Activated CD4-positive, alpha-beta T cell treated with anti-CD3 and anti-CD28 coated beads, Interleukin-2, Interleukin-6, amounts not matched to agents 100 ng/mL and 50 ng/mL, durations not matched to agents 16 hours and 8 hours (primary cell): ENCODE measurements at regions not wholly inside any gene's neighbourhood (a gene's known extent, or its start where the extent isn't known, plus 50 kb on each side); places are given as distances from the start of the nearest gene placed in this dataset.
A peak's percentile ranks its signal among the peaks of the same experiment; 100 is the strongest.
"Not testable (repeated sequence)": the region's sequence is repeated elsewhere in the genome, so short reads cannot be mapped to it uniquely, and the experiment has no call there.

Experiments used
- DNase-seq: peaks from one replicate; pipeline ENCODE4 v3.0.0-alpha.2; 2020

DNA sequence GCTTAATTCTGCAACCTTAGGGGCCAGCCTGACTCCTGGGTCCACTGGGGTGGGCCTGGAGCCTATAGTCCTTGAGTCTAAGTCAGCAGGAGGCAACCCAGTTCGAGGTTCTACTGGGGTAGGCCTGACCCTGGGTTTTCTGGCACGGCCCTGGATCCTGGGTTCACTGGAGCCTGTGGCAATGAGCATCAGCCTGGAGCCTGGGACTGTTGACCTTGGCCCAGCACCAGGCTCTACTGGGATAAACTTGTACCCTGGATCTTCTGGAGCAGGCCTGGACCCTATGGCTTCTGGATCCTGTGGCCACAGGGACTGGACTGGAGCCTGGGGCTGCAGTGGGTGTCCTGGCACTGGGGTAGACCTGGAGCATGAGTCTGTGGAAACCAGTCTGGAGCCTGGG lies 874.3 kb upstream of the INTU start:
- DNase-seq = no peak

DNA sequence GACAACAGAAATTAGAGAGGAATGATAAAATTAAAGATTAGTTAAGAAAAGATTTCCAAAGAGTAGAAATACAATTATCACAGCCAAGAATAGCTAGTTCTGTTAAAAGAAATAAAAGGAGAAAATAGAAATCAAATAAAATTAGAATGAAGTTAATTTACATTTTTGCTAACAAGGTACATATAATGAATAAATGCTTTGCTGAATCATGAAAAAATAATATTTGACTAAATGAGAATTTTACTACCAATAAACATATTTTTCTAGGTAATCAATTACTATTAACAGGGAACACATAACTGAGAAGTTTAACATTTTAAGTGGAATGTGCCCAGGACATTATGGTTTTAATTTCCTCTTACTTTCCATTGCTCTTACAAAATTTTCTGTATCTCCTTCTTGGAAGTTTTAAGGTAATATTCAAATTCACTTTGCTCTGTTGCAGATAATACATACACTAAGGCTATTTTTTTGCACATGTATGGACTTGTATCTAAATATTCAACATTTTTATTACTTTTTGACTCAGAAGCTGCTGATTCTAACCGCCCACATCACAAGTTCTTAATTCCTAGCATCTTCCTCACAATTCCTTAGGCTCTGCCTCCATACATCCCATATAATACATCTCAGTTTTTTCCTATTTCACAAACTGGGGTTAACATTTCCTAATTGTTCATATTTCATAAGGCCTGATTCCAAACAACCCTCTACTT lies 870.7 kb upstream of the INTU start:
- DNase-seq = no peak

DNA sequence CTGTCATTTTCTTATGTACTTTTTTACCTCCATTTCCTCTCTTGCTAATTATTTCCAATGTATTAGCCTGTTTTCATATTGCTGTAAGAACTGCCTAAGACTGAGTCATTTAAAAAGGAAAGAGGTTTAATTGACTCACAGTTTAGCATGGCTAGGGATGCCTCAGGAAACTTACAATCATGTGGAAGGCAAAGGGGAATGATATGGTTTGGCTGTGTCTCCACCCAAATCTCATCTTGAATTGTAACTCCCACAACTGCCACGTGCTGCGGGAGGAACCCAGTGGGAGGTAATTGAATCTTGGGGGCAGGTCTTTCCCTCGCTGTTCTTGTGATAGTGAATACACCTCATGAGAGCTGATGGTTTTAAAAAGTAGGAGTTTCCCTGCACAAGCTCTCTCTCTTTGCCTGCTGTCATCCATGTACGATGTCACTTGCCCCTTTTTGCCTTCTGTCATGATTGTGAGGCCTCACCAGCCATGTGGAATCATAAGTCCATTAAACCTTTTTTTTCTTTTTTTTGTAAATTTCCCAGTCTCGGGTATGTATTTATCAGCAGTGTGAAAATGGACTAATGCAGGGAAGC lies 870.0 kb upstream of the INTU start:
- no peak for DNase-seq

DNA sequence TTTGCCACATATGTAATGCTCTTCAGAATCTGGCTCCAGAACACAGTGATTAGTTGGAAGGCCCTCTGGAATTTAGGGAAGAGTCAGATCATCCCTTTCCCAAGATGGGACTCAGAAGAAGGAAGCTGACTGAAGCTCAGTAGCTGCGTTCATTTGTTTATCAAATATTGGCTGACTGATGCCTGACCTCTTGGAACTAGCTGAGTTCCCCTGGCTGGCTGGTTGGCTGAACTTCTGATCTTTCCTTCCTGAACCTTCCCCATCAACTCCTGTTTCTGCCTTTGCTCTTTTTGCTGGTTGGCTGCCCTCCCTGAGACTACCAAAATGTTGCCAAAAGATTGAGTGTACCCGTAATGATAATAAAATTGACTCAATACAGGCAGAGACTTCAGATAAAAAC lies 866.5 kb upstream of the INTU start:
- no peak for DNase-seq

DNA sequence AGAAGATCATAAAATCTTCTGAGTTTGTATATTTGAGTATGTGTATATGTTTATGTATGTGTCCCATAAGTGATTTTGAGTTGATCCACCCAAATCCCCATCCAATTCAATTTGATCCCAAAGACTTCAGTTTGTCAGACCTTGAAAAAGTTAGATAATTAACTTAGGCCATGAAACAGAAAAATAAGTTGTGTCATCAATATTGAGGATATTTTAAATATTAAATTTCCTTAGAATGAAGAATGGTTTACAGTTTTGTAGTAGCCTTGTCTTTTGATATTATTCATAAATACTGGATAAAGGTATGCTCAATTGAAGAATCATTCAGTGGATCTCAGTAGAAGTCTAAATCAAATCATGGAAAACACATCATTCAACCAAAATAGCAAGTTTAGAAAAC lies 864.4 kb upstream of the INTU start:
- no peak for DNase-seq

DNA sequence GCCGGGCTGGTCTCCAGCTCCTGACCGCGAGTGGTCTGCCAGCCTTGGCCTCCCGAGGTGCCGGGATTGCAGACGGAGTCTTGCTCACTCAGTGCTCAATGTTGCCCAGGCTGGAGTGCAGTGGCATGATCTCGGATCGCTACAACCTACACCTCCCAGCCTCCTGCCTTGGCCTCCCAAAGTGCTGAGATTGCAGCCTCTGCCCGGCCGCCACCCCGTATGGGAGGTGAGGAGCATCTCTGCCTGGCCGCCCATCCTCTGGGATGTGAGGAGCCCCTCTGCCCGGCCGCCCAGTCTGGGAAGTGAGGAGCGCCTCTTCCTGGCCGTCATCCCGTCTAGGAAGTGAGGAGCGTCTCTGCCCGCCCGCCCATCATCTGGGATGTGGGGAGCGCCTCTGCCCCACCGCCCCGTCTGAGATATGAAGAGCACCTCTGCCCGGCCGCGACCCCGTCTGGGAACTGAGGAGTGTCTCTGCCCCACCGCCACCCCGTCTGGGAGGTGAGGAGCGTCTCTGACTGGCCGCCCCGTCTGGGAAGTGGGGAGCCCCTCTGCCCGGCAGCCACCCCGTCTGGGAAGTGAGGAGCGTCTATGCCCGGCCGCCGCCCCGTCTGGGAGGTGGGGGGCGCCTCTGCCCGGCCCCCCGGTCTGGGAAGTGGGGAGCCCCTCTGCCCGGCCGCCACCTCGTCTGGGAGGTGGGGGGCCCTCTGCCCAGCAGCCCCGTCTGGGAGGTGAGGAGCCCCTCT lies 861.8 kb upstream of the INTU start:
- DNase-seq = not testable (repeated sequence)

DNA sequence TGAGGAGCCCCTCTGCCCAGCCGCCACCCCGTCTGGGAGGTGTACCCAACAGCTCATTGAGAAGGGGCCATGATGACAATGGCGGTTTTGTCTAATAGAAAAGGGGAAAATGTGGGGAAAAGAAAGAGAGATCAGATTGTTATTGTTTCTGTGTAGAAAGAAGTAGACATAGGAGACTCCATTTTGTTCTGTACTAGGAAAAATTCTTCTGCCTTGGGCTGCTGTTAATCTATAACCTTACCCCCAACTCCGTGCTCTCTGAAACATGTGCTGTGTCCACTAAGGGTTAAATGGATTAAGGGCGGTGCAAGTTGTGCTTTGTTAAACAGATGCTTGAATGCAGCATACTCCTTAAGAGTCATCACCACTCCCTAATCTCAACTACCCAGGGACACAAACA lies 861.1 kb upstream of the INTU start:
- DNase-seq = not testable (repeated sequence)

DNA sequence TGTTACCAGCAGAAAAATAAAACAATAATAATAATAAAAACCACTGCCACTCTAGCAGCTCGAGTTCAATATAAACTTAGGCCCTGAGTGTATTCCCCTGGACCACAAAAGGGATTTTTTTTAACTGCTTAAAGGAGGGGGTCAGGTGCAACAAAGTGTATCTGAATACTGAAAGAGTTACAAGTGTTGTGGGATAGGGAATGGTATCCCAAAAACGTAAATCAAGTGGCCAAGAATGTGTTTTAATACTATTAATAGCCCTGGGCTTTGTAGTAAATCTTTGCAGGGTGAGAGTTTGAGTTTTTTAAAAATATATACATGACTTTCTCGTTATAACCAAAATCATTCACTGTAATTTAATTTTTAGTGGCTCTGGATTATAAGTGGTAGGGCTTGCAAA lies 860.1 kb upstream of the INTU start:
- no peak for DNase-seq

DNA sequence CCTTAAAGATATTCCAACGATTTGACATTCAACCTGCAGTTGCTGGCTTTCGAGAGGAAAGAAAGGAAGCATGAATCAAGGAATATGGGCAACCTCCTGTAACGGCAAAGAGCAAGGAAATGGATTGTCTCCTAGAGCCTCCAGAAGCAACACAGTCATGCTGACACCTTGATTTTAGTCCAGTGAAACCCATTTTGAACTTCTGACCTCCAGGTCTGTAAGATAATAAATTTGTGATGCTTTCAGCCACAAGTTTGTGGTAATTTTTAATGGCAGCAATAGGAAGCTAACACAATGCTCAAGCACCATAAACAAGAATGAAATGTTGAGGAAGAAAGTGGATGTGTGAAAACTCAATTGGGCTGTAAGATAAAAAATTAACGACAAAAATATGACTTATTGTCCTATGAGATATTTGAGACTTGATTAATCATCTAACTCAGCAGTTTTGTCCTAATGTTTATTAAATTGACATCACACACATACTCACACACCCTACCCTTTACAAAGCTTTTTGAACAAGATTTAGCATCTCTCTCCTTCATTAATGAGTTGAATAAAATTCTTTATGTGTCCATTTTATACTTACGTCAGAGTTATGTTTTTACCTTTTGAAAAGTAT lies 857.2 kb upstream of the INTU start:
- no peak for DNase-seq

DNA sequence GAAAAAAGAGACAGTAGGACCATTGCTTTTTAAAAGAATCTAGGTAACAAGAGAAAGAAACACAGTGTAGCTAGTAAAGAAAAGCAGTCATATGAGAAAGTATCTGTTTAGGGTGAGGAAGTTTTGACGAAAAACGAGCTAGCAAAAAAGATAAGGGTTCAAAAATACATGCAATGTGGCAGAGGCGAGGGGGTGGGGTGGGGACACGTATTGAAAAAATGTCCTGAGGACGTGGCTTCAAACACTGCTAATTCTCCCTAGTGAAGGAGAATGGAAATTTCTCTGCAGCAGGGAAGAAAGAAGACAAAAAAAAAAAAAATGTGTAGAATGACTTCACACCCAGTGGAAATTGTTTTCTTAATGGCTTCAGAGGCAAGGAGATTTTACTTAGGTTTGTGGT lies 856.4 kb upstream of the INTU start:
- DNase-seq = no peak

DNA sequence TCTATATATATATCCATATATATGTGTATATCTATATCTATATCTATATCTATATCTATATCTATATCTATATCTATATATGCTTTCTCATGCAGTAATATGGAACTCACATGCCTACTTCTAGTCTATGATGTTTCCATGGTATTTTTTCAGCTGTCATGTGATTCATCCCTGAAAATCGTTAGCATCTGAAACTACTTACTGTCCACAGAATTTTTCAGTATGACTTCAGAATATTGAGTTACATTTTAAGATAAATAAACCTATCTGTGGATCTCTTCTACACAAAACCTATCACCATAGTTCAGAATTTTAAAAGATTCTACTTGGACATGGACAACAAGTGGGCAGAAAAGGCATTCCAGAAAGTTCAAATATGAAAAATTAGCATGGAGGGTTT lies 855.1 kb upstream of the INTU start:
- DNase-seq = peak; percentile 3

DNA sequence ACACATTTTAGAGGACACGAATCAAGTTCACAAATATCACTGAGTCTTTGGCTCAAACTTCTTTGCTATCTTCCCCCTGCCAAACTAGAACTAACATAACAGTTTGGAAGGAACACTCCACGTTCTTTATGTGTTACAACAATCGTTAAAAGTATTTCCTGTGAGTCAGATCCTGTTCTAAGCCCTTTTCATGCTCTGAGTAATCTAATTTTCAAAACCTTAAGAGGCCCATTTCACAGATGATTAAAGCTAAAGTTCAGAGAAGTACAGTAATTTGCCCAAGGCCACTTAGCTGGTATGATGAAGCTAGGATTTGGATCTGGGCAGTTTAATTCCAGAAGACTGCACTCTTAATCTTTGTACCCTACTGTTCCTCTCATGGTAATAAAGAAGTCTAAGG lies 854.4 kb upstream of the INTU start:
- DNase-seq = peak; percentile 26

DNA sequence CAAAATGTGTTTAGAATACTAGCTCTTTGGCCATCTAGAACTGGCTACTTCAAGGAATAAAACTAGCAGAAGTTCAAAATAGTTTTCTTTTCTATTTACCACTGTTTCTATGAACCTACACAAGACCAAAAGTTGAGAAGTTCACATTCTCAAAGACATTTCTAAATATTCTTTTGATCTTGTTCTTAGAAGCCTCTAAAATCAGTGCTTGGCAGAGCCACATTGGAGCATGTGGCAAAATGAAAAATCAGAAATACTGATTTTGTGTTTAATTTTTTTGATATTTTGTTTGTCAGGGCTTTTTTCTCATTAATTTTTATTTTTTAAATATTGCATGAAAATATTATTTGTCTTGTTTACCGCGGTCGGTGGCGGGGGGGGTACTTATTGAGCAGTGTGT lies 853.8 kb upstream of the INTU start:
- DNase-seq = no peak

DNA sequence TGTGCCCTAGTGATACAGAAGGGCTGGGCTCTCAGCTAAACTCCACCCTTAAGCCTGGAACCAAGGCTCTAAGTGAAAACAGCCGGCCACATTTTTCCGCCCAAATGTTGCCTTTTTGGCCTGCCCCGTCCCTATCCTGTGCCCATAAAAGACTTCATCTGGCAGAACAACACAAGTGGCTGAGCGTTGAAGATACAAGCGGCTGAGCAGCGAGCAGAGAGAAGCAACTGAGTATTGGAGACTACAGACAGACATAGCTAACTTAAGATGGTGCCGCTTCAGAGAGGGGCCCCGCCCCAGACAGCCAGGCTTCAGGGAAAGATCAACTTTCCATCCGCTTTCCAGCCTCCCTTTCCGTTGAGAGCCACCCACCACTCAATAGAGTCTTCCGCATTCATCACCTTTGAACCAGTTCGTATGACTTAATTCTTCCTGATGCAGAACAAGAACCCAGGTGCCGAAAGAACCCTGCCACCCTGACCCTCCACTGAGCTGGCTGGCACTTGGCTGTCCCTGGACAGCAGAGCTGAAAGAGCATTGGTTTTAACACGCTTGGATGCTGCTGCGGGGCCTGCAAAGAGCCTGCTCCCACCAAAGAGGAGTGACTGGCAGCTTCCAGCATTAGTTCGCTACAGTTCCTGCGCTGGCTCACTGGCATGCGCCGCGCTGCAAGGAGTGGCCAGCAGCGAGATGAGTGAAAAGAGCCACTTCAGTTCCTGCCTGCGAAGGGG lies 853.2 kb upstream of the INTU start:
- no peak for DNase-seq

DNA sequence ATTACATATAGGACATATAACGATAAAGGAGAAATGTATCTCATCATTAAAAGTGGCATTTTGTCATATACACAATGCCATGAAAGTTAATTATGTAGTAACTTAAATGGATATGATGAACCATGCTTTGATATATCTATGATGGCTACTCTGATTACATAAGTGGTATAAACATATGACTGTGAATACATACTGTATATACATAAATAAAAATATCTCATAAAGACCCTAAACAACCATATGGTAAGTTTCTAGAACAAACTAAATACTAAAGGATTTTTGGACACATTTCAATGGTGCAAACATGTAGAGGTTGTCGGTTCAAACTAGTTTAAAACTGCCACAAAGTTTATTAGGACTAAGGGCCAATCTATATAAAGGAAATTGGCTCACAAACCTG lies 849.6 kb upstream of the INTU start:
- DNase-seq = no peak

DNA sequence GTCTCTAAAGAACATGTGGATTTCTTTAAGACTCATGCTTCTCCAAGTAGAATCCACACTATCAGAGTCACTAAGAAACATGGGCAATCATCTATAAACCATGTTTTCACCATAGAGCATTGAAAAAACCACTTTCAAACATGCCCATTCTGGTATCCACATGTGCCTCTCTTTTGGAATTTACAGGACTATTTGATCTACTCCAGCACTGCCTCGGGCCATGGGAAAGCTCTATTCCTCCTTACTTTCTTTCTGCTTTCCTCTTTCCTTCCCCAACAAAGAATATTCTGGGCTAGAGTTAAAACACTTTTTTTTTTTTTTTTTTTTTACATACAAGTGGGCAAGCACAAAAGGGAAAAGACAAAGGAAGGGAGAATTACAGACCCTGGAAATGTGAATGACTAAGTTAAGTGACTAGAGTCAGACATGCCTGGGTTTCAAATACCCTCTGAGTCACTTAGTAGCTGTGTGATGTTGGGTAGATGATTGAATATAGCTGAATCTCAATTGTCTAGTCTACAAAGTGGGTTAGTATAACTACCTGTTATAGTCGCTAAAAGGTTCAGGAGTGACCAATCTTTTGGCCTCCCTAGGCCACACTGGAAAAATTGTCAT lies 847.7 kb upstream of the INTU start:
- DNase-seq = no peak

DNA sequence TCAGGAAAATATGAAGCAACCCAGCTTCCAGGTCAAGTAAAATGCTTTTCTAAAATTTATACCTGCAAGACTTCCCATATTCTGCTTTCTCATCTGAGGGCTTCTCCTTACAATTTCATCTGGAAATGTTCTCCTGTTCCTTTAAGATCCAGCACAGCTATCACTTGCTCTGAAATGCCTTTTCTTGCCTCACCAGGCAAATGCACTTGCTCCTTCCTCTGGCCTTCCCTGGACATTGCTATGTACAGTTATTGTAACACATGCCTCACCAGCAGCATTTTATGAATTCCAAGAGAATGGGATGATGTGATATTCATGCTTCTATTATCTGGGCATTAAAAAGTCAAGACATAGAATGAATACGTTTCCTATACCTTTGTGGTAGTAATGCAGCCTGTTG lies 842.1 kb upstream of the INTU start:
- no peak for DNase-seq

DNA sequence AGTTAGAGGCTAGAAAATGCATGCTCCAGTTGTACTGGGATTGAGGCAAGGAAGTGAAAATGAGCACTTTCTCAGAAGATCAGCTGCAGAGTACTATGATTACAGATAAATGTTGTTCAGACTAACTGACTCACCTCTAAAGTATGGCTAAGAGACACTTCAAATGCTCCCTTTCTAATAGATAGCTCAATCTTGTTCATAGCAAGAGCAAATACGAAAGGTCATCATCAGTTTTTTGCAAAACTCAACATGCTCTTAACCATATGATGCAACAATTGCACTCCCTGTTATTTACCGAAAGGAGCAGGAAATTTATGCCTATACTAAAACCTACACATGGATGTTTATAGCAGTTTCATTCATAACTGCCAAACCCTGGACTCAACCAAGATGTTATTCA lies 838.4 kb upstream of the INTU start:
- no peak for DNase-seq

DNA sequence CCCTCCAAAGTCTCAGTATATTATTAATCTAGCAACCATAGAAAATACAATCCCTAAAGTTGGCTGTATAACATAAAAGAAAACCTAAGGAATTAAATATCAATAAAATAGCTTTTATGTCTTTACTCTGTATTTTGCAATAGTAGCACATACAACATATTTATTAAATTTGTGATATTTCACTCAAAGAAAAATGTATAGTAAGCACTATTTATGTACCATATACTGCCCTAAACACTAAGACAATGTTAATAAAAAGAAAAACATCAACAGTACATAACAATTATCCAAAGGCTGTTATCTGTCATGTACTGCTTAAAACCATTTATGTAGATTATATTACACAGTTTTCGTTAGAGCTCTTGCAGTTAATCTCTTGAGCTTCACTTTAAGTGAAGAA lies 834.5 kb upstream of the INTU start:
- no peak for DNase-seq

DNA sequence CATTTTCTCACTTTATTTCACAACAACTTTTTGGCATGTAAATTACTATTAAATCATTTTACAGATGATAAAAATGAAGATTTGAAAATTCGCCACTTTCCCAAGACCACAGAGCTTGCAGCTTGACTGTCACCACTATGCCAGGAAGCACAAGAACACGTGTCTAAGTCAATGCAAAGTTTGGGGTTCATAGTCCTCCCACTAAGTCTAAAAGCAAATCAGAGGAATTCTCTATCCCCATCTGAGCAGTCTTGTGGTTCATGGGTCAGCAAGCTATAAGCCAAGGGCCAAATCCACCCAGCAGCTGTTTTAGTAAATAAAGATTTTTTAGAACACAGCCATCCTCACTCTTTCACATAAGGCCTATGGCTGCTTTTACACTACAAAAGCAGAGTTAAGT lies 833.3 kb upstream of the INTU start:
- DNase-seq = no peak

DNA sequence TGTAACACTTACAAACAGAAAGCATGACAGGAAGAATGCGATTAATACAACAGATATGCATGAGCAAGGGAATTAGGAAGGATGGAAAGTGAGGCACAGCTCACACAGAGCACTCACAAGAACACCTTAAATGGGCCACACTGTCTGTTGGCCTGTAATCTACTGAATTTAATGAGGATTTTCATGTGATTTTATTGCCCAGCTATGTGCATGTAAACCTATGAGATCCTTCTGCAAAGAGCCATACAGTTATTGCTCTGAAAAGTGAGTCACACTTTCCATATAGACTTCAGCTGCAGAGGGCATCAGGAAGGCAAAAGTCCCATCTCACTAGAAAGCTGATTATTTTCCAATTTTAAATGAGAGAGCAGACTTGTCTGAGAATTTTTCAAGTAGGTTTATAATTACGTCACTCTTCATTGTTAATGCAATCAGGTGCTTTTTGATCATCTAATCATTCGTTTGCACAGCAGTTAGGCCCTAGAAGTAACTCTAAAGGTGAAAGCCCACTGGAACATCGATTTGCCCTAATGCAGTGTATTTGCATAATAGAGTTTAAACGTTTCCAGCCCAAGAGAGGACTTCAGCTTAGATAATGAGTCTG lies 832.7 kb upstream of the INTU start:
- DNase-seq = no peak

DNA sequence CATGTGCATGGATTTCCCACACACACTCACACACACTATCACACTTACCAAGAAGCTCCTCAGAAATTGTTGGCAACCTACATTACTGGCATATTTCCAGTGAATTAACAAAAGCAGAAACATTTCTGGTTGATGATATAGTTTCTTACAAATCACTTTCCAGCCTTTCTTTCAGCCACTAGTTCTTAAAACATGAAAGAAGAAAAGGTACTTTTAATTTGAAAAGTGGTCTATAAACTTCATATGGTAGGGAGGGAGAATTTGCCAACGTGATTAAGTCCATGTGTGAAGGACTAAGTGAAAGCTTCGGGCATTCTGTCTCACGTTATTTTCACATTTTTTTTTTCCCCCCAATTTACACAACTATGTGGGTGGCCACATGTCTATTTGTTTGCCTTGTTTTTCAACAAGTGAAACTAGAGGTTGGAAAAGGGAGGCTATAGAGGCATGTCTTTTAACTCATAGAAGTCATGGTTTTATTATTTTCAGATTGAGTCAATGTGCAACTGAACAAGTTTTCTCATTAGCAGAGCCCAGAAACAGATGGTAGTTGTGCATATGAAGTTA lies 832.1 kb upstream of the INTU start:
- no peak for DNase-seq
